ENCODE measurements at regions not wholly inside any gene's neighbourhood (a gene's known extent, or its start where the extent isn't known, plus 50 kb on each side); places are given as distances from the start of the nearest gene placed in this dataset.

GRCh38 chr14:26761532-26761931 lies 163.7 kb upstream of the NOVA1 start:
- in situ Hi-C loops (cut with MboI; ENCODE audit: low pct_unique_long_range_greater_than_20kb, low sequenced_read_pairs, unreplicated experiment) = no loop called here
- no peak for DNase-seq (ENCODE audit: low spot score)
- TF ChIP-seq CTCF (IDR thresholded peaks at IDR 0.05; ENCODE audit: extremely low read depth, insufficient read depth, missing control alignments) = no peak

- no peak for TF ChIP-seq CTCF (IDR thresholded peaks at IDR 0.05; ENCODE audit: extremely low read depth, insufficient read depth, missing control alignments)
- in situ Hi-C loops (cut with MboI; ENCODE audit: low pct_unique_long_range_greater_than_20kb, low sequenced_read_pairs, unreplicated experiment) = no loop called here
Measured at GRCh38 chr14:26765301-26765700, 167.5 kb upstream of the NOVA1 start.

DNA sequence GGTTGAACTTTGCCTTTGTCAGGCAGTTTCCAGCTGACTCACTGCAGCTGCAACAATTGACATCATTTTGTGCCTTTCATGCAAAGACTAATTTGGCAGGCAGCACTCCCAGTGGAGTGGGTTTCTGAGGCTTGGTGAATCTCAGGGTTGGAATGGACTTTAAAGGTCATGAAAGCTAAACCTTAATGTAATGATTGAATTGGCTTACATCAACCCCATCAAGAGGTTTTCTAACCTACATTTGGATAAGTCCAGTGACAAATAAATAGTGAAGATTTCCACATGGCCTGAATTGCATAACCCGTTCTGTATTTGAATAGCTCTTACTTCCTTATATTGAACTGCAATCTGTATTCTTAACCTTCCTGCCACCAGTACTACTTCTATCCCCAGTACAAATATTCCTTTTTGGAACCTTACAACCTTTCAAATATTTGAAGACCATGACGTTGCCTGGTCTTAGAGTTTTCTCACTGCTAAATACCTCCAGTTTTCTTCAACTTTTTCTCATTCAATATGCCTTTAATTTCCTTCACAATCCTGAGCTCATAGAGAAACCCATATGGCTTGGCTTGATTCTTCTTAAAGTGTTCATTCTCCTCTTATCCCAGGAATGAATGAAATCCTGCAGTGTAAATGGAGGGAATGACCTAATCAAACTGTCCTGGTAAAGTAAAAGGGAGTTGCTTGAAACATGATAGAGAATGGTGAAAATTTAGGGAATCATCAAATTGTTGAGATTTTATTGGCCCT lies 168.1 kb upstream of the NOVA1 start:
- no peak for TF ChIP-seq CTCF (IDR thresholded peaks at IDR 0.05; ENCODE audit: extremely low read depth, insufficient read depth, missing control alignments)
- in situ Hi-C loops (cut with MboI; ENCODE audit: low pct_unique_long_range_greater_than_20kb, low sequenced_read_pairs, unreplicated experiment) = no loop called here
- DNase-seq (ENCODE audit: low spot score) = no peak

More at GRCh38 chr14:26765301-26765700, 167.5 kb upstream of the NOVA1 start:
- no peak for DNase-seq (ENCODE audit: low spot score)

DNA sequence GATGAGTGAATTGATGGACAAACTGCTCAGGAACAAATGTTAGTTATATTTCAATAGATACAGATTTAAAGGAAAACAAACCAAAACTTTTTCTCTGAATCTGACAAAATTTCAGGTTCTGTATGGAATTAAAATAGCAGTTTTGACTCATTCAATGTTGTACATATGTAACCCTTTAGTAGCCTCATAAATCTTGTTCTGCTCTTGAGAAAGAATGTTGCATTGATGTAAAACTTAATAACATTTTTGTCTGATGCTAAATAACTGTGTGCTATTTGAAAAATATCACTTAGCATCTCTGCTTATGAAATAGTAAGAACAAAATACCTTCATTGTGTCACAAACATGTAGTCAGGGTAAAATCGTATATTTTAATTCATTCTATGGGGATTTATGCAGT lies 168.9 kb upstream of the NOVA1 start:
- in situ Hi-C loops (cut with MboI; ENCODE audit: low pct_unique_long_range_greater_than_20kb, low sequenced_read_pairs, unreplicated experiment) = no loop called here
- DNase-seq (ENCODE audit: low spot score) = no peak
- TF ChIP-seq CTCF (IDR thresholded peaks at IDR 0.05; ENCODE audit: extremely low read depth, insufficient read depth, missing control alignments) = no peak

GRCh38 chr14:26773906-26774593 lies 176.2 kb upstream of the NOVA1 start:
- DNase-seq (ENCODE audit: low spot score) = no peak
- in situ Hi-C loops (cut with MboI; ENCODE audit: low pct_unique_long_range_greater_than_20kb, low sequenced_read_pairs, unreplicated experiment) = no loop called here
- TF ChIP-seq CTCF (IDR thresholded peaks at IDR 0.05; ENCODE audit: extremely low read depth, insufficient read depth, missing control alignments) = no peak

DNA sequence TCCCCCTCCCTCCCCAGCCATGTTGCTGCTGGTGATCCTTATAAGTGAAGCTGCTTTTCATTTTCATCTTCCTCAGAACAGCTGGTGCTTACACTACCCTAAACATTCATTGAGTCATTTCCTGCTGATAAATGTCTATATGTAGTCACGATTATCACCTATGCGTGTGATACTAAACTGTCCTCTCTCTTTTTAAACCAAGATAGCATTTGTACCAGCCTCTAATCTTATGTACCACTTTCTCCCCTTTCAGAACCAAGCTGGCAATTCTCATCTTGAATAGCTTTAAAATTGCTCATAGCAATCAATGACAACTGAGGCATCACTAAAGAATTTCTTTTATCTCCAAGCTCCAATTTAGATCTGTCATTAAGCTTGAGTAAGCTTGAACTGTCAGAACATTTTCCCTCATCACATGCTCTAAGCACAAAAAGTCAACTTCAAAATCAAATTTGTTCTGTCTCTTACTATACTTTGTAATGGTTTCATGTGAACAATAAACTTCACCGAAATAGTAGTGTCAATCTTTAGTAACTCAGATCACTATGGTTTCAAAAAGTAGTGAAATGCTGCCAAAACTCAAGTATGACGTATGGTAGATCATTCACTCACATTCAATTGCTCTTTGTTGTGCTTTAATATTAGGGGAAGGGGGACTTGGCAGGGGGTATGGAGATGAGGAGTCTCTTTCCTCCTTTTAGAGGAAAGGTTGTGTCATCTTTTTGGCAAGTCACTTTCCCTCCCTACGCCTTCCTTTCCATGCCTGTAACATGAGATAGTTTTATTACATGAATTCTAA lies 178.1 kb upstream of the NOVA1 start:
- in situ Hi-C loops (cut with MboI; ENCODE audit: low pct_unique_long_range_greater_than_20kb, low sequenced_read_pairs, unreplicated experiment) = no loop called here
- no peak for TF ChIP-seq CTCF (IDR thresholded peaks at IDR 0.05; ENCODE audit: extremely low read depth, insufficient read depth, missing control alignments)

More for the DNA sequence above, 178.1 kb upstream of the NOVA1 start:
- DNase-seq (ENCODE audit: low spot score) = no peak
